Immature natural killer cell (primary cell): ENCODE measurements at regions not wholly inside any gene's neighbourhood (a gene's known extent, or its start where the extent isn't known, plus 50 kb on each side); places are given as distances from the start of the nearest gene placed in this dataset.

Experiments used
- DNase-seq, 3 donors: peaks; one replicate each; pipeline ENCODE4 v3.0.0; 2022; ENCODE audit warnings: mixed read lengths in 1 of 3
- H3K27ac Mint-ChIP-seq, 6 donors: one replicate each; pipeline ENCODE4 v1.8.0; 2020; ENCODE audit warnings: mixed read lengths in 6 of 6, mild to moderate bottlenecking in 5 of 6, inconsistent platforms in 4 of 6, moderate library complexity in 3 of 6
- H3K27me3 Mint-ChIP-seq, 3 donors: one replicate each; pipeline ENCODE4 v1.8.0; 2020 to 2021; ENCODE audit warnings: low read depth in 3 of 3, mild to moderate bottlenecking in 3 of 3, mixed read lengths in 3 of 3, moderate library complexity in 3 of 3, inconsistent platforms in 1 of 3
- H3K36me3 Mint-ChIP-seq, 3 donors: one replicate each; pipeline ENCODE4 v1.8.0; 2020; ENCODE audit warnings: mixed read lengths in 3 of 3, inconsistent platforms in 2 of 3, mild to moderate bottlenecking in 2 of 3
- H3K4me1 Mint-ChIP-seq, 2 donors: one replicate each; pipeline ENCODE4 v1.8.0; 2020; ENCODE audit warnings: inconsistent platforms in 2 of 2, mild to moderate bottlenecking in 2 of 2, mixed read lengths in 2 of 2, moderate library complexity in 1 of 2
- H3K4me3 Mint-ChIP-seq, 5 donors: one replicate each; pipeline ENCODE4 v1.8.0; 2020; ENCODE audit warnings: mild to moderate bottlenecking in 5 of 5, mixed read lengths in 5 of 5, inconsistent platforms in 3 of 5, moderate library complexity in 3 of 5
- H3K9me3 Mint-ChIP-seq, 6 donors: one replicate each; pipeline ENCODE4 v1.8.0; 2020; ENCODE audit warnings: mild to moderate bottlenecking in 6 of 6, mixed read lengths in 6 of 6, inconsistent platforms in 4 of 6, moderate library complexity in 3 of 6

GRCh38 chr22:22035203-22035602, 52.6 kb upstream of the TOP3B start:
- H3K4me3 Mint-ChIP-seq: no peak overlapping the region
- H3K27ac Mint-ChIP-seq: no peak overlapping the region
- H3K9me3 Mint-ChIP-seq: no peaks in the 10 kb centered on the region
- H3K27me3 Mint-ChIP-seq: peaks cover 4 to 9% (median 6%) of the 10 kb centered on the region in 3 donors
- no peaks in the 10 kb centered on the region for H3K4me1 Mint-ChIP-seq
- DNase-seq: no peak
- no peaks in the 10 kb centered on the region for H3K36me3 Mint-ChIP-seq

- Mint-ChIP-seq H3K27me3 (peaks cover 4 to 9% (median 6%) of the 10 kb centered on the region in 3 donors), H3K36me3 (no peaks in the 10 kb centered on the region), H3K27ac (no peak overlapping the region), H3K9me3 (no peaks in the 10 kb centered on the region), H3K4me1 (no peaks in the 10 kb centered on the region), H3K4me3 (no peak overlapping the region)
- DNase-seq: no peak
These were observed 52.0 kb upstream of the TOP3B start for GRCh38 chr22:22034469-22035132.

- no peak for DNase-seq
- Mint-ChIP-seq H3K36me3 (no peaks in the 10 kb centered on the region), H3K4me3 (no peak overlapping the region), H3K27ac (no peak overlapping the region), H3K9me3 (no peaks in the 10 kb centered on the region), H3K27me3 (peaks cover 4 to 7% (median 6%) of the 10 kb centered on the region in 3 donors), H3K4me1 (no peaks in the 10 kb centered on the region)
These were observed 51.3 kb upstream of the TOP3B start for GRCh38 chr22:22033803-22034468.

- Mint-ChIP-seq H3K4me1 (no peaks in the 10 kb centered on the region), H3K36me3 (no peaks in the 10 kb centered on the region), H3K27ac (no peak overlapping the region), H3K27me3 (peaks cover 3 to 7% (median 6%) of the 10 kb centered on the region in 3 donors), H3K4me3 (no peak overlapping the region), H3K9me3 (no peaks in the 10 kb centered on the region)
- DNase-seq: no peak
These were observed 50.6 kb upstream of the TOP3B start for GRCh38 chr22:22032906-22033802.

- no peak for DNase-seq
- H3K36me3 Mint-ChIP-seq: no peaks in the 10 kb centered on the region
- H3K9me3 Mint-ChIP-seq: no peaks in the 10 kb centered on the region
- peaks cover 3 to 7% (median 7%) of the 10 kb centered on the region in 3 donors for H3K27me3 Mint-ChIP-seq
- H3K27ac Mint-ChIP-seq: no peak overlapping the region
- no peaks in the 10 kb centered on the region for H3K4me1 Mint-ChIP-seq
- H3K4me3 Mint-ChIP-seq: no peak overlapping the region
These were observed 49.7 kb upstream of the TOP3B start for GRCh38 chr22:22032099-22032905.
